ENCODE measurements at regions not wholly inside any gene's neighbourhood (a gene's known extent, or its start where the extent isn't known, plus 50 kb on each side); places are given as distances from the start of the nearest gene placed in this dataset.

DNA sequence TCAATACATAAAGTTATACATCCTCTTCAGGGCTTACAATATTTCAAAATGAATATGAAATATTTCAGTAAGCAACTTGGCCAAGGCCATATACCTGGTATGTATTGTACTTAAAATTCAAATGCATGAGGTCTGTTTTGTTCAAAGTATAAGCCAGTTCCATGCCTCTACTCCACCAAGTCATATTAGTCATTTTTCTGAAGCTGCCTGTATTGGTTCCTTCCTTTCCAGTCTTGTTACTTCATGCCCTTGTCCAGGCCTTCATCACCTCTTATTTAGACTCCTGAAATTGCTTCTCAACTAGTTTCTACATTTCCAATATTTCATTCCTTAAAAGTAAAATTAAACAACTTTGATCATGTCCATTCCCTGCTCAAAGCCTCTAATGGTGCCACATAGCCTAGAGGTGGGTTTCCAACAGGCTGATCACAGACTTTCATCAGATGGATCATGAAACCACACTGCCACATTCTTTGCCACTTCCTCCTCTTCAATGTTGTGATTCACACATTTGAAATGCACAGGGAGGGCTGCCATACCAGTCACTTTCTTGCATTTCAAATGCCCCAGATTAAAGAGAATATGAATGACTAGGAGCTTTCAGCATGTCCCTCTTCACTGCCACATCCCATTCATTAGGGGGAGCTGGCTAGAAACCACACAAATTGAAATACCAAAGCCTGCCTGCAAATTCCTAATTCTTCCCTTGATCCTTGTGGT, 424.1 kb upstream of the DACH1 start:
- Histone ChIP-seq H3K4me2 (ENCODE audit: low read length) (no peak overlapping the region), H3K79me2 (replicated peaks; ENCODE audit: insufficient read depth, low read length) (no peaks in the 10 kb centered on the region)
- TF ChIP-seq TAF1 (IDR thresholded peaks at IDR 0.05; ENCODE audit: low read depth) (no peak), EZH2 (IDR thresholded peaks at IDR 0.05; ENCODE audit: borderline replicate concordance, insufficient read depth, low read length, poor library complexity, severe bottlenecking) (no peak), POLR2AphosphoS5 (IDR thresholded peaks at IDR 0.05) (no peak), REST (IDR thresholded peaks at IDR 0.05; ENCODE audit: borderline replicate concordance) (no peak), CTCF (IDR thresholded peaks at IDR 0.05; ENCODE audit: poor library complexity, severe bottlenecking) (no peak), EP300 (conservative IDR thresholded peaks at IDR 0.05; ENCODE audit: poor library complexity, severe bottlenecking) (no peak), MXI1 (conservative IDR thresholded peaks at IDR 0.05; ENCODE audit: poor library complexity, severe bottlenecking) (no peak), SMC3 (conservative IDR thresholded peaks at IDR 0.05; ENCODE audit: poor library complexity) (no peak), RAD21 (conservative IDR thresholded peaks at IDR 0.05) (no peak)

DNA sequence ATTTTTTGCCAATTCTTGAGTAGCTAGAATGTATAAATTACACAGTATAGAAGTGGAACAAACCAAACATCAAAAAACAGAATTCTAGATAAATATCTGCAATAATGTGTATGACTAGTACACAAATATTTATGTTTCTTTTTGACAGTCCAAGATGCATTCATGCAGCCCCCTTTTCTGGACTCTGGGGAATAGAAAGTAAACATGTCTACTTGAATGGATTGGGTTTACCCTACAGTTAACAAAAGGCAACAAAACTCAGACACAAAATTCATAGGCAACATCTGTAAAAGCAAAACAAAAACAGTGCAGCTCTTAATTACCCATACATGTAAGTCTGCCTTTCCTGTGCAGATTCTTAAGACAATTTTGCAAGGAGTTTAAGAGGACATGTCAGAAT, 419.4 kb upstream of the DACH1 start:
- Histone ChIP-seq H3K27me3 (ENCODE audit: insufficient read depth, low read depth, low read length) (no peaks in the 10 kb centered on the region), H3K9me3 (ENCODE audit: low read length) (no peaks in the 10 kb centered on the region), H3K4me2 (ENCODE audit: low read length) (no peak overlapping the region), H3K4me3 (ENCODE audit: low read length) (no peak overlapping the region), H3K36me3 (ENCODE audit: insufficient read depth, low read length) (no peaks in the 10 kb centered on the region), H3K9ac (ENCODE audit: low read length) (no peak overlapping the region), H3F3A (ENCODE audit: insufficient read depth, low read length, poor library complexity, severe bottlenecking) (no peaks in the 10 kb centered on the region), H3K9me2 (ENCODE audit: insufficient read depth, low read length) (no peaks in the 10 kb centered on the region), H3K27ac (ENCODE audit: low read length) (no peak overlapping the region), H2AFZ (ENCODE audit: low read depth, low read length) (no peak overlapping the region), H4K20me1 (ENCODE audit: insufficient read depth) (no peaks in the 10 kb centered on the region), H3K79me2 (replicated peaks; ENCODE audit: insufficient read depth, low read length) (no peaks in the 10 kb centered on the region)
- TF ChIP-seq MXI1 (conservative IDR thresholded peaks at IDR 0.05; ENCODE audit: poor library complexity, severe bottlenecking), result no peak
- TF ChIP-seq EP300 (conservative IDR thresholded peaks at IDR 0.05; ENCODE audit: poor library complexity, severe bottlenecking), result no peak
- no peak for TF ChIP-seq SMC3 (conservative IDR thresholded peaks at IDR 0.05; ENCODE audit: poor library complexity)
- TF ChIP-seq TAF1 (IDR thresholded peaks at IDR 0.05; ENCODE audit: low read depth), result no peak
- TF ChIP-seq REST (IDR thresholded peaks at IDR 0.05; ENCODE audit: borderline replicate concordance), result no peak
- TF ChIP-seq CTCF (IDR thresholded peaks at IDR 0.05; ENCODE audit: poor library complexity, severe bottlenecking), result no peak

More for the DNA sequence above, 424.1 kb upstream of the DACH1 start:
- no peak overlapping the region for H3K27ac ChIP-seq (ENCODE audit: low read length)
- no peaks in the 10 kb centered on the region for H3K27me3 ChIP-seq (ENCODE audit: insufficient read depth, low read depth, low read length)
- no peak overlapping the region for H2AFZ ChIP-seq (ENCODE audit: low read depth, low read length)
- no peak overlapping the region for H3K9ac ChIP-seq (ENCODE audit: low read length)
- H3K36me3 ChIP-seq (ENCODE audit: insufficient read depth, low read length), result no peaks in the 10 kb centered on the region
- H3K4me3 ChIP-seq (ENCODE audit: low read length), result no peak overlapping the region
- H4K20me1 ChIP-seq (ENCODE audit: insufficient read depth), result no peaks in the 10 kb centered on the region
- no peaks in the 10 kb centered on the region for H3K9me3 ChIP-seq (ENCODE audit: low read length)
- H3F3A ChIP-seq (ENCODE audit: insufficient read depth, low read length, poor library complexity, severe bottlenecking), result no peaks in the 10 kb centered on the region
- no peaks in the 10 kb centered on the region for H3K9me2 ChIP-seq (ENCODE audit: insufficient read depth, low read length)

Measured in neural cell (in vitro differentiated cells).